ENCODE measurements at regions not wholly inside any gene's neighbourhood (a gene's known extent, or its start where the extent isn't known, plus 50 kb on each side); places are given as distances from the start of the nearest gene placed in this dataset.

GRCh38 chrX:93322110-93322509, 351.3 kb downstream of the NAP1L3 start:
- intact Hi-C loops (cut with DNase I; ENCODE audit: low total_unique reads) (no loop called here), in situ Hi-C loops (cut with MboI; ENCODE audit: low sequenced_read_pairs in 4 of 4) (no loop called here)
- DNase-seq (no peak), ATAC-seq (no peak)
- H3K27me3 ChIP-seq, result peaks cover 0 to 3% (median under 1%) of the 10 kb centered on the region in 3 donors
- H3K9me3 ChIP-seq, result peaks cover 0 to 3% (median 0%) of the 10 kb centered on the region in 3 donors
- H3K27ac ChIP-seq, result no peak overlapping the region
- no peak overlapping the region for H3K4me3 ChIP-seq
- H3K36me3 ChIP-seq, result no peaks in the 10 kb centered on the region
- H3K4me1 ChIP-seq, result no peaks in the 10 kb centered on the region
- TF ChIP-seq POLR2A (IDR thresholded peaks at IDR 0.05), result no peak
- TF ChIP-seq, protein P1, sequence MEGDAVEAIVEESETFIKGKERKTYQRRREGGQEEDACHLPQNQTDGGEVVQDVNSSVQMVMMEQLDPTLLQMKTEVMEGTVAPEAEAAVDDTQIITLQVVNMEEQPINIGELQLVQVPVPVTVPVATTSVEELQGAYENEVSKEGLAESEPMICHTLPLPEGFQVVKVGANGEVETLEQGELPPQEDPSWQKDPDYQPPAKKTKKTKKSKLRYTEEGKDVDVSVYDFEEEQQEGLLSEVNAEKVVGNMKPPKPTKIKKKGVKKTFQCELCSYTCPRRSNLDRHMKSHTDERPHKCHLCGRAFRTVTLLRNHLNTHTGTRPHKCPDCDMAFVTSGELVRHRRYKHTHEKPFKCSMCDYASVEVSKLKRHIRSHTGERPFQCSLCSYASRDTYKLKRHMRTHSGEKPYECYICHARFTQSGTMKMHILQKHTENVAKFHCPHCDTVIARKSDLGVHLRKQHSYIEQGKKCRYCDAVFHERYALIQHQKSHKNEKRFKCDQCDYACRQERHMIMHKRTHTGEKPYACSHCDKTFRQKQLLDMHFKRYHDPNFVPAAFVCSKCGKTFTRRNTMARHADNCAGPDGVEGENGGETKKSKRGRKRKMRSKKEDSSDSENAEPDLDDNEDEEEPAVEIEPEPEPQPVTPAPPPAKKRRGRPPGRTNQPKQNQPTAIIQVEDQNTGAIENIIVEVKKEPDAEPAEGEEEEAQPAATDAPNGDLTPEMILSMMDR (IDR thresholded peaks at IDR 0.05 in 4 of 5, conservative IDR thresholded peaks at IDR 0.05 in 1 of 5), result no peak

DNA sequence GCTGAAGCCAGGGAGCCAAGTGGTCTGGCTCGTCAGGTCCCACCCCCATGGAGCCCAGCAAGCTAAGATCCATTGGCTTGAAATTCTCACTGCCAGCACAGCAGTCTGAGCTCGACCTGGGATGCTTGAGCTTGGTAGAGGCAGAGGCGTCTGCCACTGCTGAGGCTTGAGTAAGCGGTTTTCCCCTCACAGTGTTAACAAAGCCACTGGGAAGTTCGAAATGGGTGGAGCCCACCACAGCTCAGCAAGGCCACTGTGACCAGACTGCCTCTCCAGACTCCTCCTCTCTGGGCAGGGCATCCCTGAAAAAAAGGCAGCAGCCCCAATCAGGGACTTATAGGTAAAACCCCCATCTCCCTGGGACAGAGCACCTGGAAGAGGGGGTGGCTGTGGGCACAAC, 353.8 kb downstream of the NAP1L3 start:
- intact Hi-C loops (cut with DNase I; ENCODE audit: low total_unique reads), result no loop called here
- no peak for ATAC-seq
- no peak overlapping the region for H3K27ac ChIP-seq
- H3K27me3 ChIP-seq, result no peaks in the 10 kb centered on the region
- H3K9me3 ChIP-seq, result no peaks in the 10 kb centered on the region
- TF ChIP-seq, protein P1 (IDR thresholded peaks at IDR 0.05 in 4 of 5, conservative IDR thresholded peaks at IDR 0.05 in 1 of 5), result no peak
- no peak for TF ChIP-seq POLR2A (IDR thresholded peaks at IDR 0.05)
- in situ Hi-C loops (cut with MboI; ENCODE audit: low sequenced_read_pairs in 4 of 4), result no loop called here
- DNase-seq, result no peak
- no peak overlapping the region for H3K4me3 ChIP-seq
- H3K36me3 ChIP-seq, result no peaks in the 10 kb centered on the region
- no peaks in the 10 kb centered on the region for H3K4me1 ChIP-seq

All from gastrocnemius medialis (tissue), 4 donors.